ENCODE measurements at regions not wholly inside any gene's neighbourhood (a gene's known extent, or its start where the extent isn't known, plus 50 kb on each side); places are given as distances from the start of the nearest gene placed in this dataset.

- no peak for DNase-seq (ENCODE audit: low read depth, low spot score)
These were observed 432.3 kb upstream of the TSHZ3 start for GRCh38 chr19:31781542-31781941.

- no peak for DNase-seq (ENCODE audit: low read depth, low spot score)
These were observed 434.4 kb upstream of the TSHZ3 start for GRCh38 chr19:31783592-31783991.

GRCh38 chr19:31784671-31785101 lies 435.4 kb upstream of the TSHZ3 start:
- no peak for DNase-seq (ENCODE audit: low read depth, low spot score)

- no peak for DNase-seq (ENCODE audit: low read depth, low spot score)
These were observed 452.4 kb upstream of the TSHZ3 start for GRCh38 chr19:31801611-31802010.

- no peak for DNase-seq (ENCODE audit: low read depth, low spot score)
These were observed 454.7 kb upstream of the TSHZ3 start for GRCh38 chr19:31803835-31804446.

- DNase-seq (ENCODE audit: low read depth, low spot score), result no peak
These were observed 455.4 kb upstream of the TSHZ3 start for GRCh38 chr19:31804668-31805067.

GRCh38 chr19:31810536-31811109 lies 461.4 kb upstream of the TSHZ3 start:
- no peak for DNase-seq (ENCODE audit: low read depth, low spot score)

DNA sequence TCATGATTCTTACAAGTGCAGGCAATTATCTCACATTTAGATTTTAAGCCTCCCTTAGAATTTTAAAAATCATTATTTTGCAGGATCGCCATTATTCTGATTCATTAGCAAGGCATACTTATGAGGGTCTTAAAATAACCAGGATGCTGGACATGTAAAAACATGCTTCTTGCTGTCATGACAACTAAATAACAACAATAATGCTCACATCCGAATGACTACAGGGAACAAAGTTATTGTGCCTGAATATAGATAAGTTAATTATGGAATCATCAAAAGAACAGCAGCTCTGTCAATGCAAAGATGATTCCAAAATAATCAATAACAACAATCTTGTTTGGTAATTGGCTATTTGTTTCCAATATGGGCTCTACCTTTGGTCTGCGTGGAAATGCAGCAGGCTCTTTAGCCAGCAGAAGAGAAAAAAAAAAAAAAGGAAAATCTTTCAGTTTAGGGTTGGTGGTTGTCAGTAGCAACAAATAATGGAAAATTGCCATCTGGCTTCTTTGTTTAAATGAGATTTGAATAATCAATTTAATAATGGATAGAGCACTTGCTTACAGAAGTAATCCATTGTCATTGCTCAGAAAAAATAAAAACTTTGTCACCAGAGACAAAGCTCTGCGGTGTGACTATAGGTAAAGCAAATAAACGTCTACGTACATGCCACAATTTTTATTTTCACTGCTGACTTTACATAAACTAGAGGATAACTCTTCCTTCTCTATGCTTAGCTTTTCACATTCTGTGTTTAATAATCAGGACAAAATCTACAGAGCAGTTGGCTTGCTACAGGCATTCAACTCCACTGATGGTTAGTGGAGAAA lies 468.9 kb upstream of the TSHZ3 start:
- no peak for DNase-seq (ENCODE audit: low read depth, low spot score)

DNA sequence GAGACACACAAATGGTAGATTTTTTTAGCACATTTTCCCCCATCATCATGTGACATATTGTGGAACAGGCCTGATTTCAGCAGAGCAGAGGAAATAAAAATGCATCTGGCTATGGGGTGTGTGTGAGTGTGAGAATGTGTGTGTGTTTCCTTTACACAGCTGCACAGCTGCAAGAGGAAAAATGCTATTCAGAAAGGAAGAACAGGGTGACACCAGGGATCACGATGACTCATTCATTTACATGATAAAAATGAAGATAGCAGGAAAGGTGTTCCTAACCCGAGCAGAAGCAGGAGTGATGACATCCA lies 469.5 kb upstream of the TSHZ3 start:
- no peak for DNase-seq (ENCODE audit: low read depth, low spot score)

DNA sequence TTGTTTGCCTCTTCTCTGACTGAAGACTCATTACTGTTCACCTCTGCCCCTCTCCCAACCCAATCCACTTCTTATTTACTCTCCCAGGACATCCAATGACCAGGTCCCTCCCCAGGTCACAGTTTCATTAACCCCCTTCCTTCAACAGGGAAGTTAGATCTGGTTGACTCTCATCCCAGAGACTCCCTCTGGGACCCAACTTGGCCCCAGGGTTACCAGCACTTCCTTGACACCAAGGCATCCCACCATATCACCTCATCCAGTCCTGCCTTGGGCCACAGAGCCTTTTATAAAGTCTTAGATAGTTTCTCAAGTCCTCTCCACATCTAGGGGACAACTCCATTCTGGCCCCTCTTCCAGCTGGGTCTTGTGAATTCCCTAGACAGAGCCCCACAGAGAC lies 470.6 kb upstream of the TSHZ3 start:
- DNase-seq (ENCODE audit: low read depth, low spot score), result no peak

DNA sequence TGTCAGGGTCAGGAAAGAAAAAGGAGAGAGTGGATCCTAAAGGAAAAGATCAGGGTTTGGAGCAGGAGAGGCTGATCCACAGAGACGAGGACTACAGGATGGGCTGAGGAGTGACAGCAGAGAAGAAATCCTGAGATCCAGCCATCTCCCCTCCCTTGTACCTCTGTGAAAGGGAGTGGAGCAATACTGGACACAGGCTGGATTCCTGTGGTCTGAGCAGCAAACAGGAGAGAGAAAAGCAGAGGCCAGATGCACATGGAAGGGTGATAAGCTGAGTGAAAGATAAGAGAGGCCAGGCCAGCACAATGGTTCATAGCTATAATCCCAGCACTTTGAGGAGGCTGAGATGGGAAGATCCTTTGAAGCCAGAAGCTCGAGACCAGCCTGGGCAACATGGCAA lies 472.1 kb upstream of the TSHZ3 start:
- DNase-seq (ENCODE audit: low read depth, low spot score), result no peak

GRCh38 chr19:31825134-31826094 lies 476.2 kb upstream of the TSHZ3 start:
- DNase-seq (ENCODE audit: low read depth, low spot score), result no peak

DNA sequence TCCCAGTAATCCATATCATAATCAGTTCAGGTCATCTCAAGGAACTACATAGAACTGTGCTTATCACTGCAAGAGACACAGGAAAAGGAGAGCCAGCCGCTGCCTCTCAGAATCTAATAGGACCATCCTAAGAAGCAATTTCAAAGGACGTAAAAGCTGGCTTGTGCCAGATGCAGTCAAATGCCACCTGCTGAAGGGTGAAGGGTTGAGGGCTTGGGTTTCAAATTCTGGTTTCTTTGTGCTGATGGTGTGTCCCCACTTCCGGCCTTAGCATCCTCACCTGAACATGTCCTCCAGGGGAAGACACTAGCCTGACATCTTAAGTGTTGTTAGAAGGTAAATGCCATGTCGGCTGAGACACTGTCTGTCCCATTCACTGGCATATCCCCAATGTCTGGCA lies 477.1 kb upstream of the TSHZ3 start:
- no peak for DNase-seq (ENCODE audit: low read depth, low spot score)

DNA sequence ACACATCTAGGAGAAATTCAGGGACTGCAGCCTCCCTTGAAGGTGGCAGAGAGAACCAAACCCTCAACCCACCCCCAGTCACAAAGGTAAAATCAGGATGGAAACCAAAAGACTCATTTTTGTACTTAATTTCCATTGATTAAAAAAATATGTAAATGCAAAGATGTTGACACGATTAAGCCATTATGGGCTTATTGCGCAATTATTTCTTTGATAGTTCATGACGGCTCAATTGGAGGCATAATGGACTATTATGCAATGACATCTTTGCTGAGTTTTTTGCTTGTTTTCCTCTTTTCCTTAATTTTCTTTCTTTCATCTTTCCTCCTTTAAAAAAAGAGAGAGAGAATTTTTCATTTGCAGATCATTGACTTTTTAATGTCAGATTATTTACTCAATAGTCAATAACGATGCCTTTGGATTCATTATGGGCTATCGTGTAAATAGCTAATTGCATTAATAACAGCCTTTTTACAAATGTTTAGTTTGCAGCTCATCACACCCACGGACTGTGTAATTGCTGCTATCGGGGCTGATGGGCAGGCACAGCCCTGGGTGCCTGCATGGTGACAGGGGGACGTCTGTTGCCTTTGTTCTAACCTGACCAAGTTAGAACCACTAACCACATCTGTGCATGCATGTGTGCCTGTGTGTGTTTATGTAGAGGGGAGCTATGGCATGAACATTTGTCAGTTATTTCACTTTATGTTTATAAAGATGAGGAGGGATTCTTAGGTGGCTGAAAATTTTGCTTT lies 482.4 kb upstream of the TSHZ3 start:
- no peak for DNase-seq (ENCODE audit: low read depth, low spot score)

GRCh38 chr19:31832176-31832548 lies 482.9 kb upstream of the TSHZ3 start:
- DNase-seq (ENCODE audit: low read depth, low spot score), result no peak

DNA sequence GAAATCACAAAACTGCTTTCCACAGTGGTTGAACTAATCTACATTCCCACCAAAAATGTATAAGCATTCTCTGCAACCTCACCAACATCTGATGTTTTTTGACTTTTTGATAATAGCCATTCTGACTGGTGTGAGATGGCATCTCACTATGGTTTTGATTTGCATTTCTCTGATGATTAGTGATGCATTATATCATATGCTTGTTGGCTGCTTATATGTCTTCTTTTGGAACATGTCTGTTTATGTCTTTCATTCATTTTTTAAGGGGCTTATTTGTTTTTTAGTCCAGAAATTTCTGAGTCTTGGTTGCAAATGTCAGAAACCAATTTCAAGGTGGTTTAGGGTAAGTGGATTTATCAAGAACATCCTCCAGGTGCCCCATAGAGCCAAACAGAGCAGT lies 484.8 kb upstream of the TSHZ3 start:
- no peak for DNase-seq (ENCODE audit: low read depth, low spot score)

- DNase-seq (ENCODE audit: low read depth, low spot score), result no peak
These were observed 489.1 kb upstream of the TSHZ3 start for GRCh38 chr19:31838163-31838815.

DNA sequence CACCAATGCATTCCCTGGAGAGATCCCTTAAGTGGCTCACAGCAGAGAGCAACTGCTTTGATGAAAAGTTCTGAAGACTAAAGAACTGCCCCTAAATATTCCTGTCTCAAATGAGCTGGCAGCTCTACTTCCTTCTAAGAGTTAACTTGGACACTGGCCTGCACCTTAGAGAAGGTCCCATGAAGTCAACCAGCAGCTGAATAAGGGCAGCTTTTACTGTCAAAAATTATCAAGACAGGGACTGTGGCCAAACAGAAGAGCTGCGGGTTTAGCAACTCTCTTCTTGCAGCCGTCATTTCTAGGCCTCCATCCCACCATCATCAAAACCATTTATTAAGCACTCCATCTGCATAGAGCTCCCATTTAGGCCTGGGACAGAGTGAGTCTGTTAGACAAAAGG lies 491.1 kb upstream of the TSHZ3 start:
- DNase-seq (ENCODE audit: low read depth, low spot score), result no peak

DNA sequence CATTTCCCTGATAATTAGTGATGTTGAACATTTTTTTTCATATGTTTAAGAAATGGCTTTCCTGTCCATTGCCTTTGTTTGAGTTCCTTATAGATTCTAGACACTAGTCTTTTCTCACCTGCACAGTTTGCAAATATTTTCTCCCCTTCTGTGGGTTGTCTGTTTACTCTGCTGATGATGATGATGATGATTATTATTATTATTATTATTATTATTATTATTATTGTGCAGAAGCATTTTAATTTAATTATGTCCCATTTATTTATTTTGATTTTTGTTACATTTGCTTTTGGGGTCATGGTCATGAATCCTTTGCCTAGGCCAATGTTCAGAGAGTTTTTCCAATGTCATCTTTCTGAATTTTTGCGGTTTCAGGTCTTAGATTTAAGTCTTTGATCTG lies 492.5 kb upstream of the TSHZ3 start:
- no peak for DNase-seq (ENCODE audit: low read depth, low spot score)

GRCh38 chr19:31863122-31863521 lies 482.3 kb upstream of the ZNF507 start:
- no peak for DNase-seq (ENCODE audit: low read depth, low spot score)

DNA sequence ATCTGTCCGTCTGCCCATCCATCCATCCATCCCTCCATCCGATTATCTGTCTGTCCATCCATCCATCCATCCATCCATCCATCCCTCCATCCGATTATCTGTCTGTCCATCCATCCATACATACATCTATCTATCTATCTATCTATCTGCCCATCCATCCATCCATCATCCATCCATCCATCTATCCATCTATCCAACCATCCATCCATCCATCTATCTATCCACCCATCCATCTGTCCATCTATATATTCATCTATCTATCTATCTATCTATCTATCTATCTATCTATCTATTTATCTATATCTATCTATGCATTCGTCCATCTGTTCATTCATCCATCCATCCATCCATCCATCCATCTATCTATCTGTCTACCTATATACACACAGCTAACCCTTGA lies 471.1 kb upstream of the ZNF507 start:
- DNase-seq (ENCODE audit: low read depth, low spot score), result no peak

Data from pulmonary artery endothelial cell (primary cell).